Effector memory CD4-positive, alpha-beta T cell (primary cell): ENCODE measurements at regions not wholly inside any gene's neighbourhood (a gene's known extent, or its start where the extent isn't known, plus 50 kb on each side); places are given as distances from the start of the nearest gene placed in this dataset.
"Not testable (repeated sequence)": the region's sequence is repeated elsewhere in the genome, so short reads cannot be mapped to it uniquely, and the experiment has no call there.

Experiments
- DNase-seq, 3 donors: peaks; one replicate each; pipeline ENCODE4 v3.0.0-alpha.2; 2020
- H3K27ac ChIP-seq: 2 replicates; pipeline ENCODE4 v1.7.0; 2013; ENCODE audit warnings: mild to moderate bottlenecking, low read length, moderate library complexity; ENCODE audit not compliant: insufficient read depth, poor library complexity, severe bottlenecking
- H3K27me3 ChIP-seq: replicated peaks from 2 replicates; pipeline ENCODE4 v1.7.0; 2013; ENCODE audit warnings: mild to moderate bottlenecking, low read length; ENCODE audit not compliant: insufficient read depth, control insufficient read depth, poor library complexity, severe bottlenecking
- H3K36me3 ChIP-seq: 2 replicates; pipeline ENCODE4 v1.7.0; 2013; ENCODE audit warnings: mild to moderate bottlenecking, low read length, moderate library complexity; ENCODE audit not compliant: control insufficient read depth, insufficient read depth
- H3K4me1 ChIP-seq: 2 replicates; pipeline ENCODE4 v1.7.0; 2013; ENCODE audit warnings: low read length, mild to moderate bottlenecking; ENCODE audit not compliant: control insufficient read depth, insufficient read depth, poor library complexity, severe bottlenecking
- H3K4me3 ChIP-seq: 2 replicates; pipeline ENCODE4 v1.7.0; 2013; ENCODE audit warnings: low read length, low read depth, mild to moderate bottlenecking; ENCODE audit not compliant: insufficient read depth, poor library complexity, severe bottlenecking
- H3K9me3 ChIP-seq: 2 replicates; pipeline ENCODE4 v1.7.0; 2013; ENCODE audit warnings: mild to moderate bottlenecking, low read length, moderate library complexity; ENCODE audit not compliant: control insufficient read depth

DNA sequence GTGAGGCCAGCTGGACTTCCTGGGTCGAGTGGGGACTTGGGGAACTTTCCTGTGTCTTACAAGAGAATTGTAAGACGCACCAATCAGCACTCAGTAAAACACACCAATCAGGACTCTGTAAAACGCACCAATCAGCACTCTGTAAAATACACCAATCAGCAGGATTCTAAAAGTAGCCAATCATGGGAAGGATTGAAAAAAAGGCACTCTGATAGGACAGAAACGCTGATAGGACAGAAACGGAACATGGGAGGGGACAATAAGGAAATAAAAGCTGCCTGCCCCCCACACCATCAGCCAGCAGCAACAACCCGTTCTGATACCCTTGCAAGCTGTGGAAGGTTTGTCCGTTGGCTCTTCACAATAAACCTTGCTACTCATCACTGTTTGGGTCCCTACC, 73.1 kb upstream of the SGCG start:
- H3K27me3 ChIP-seq = no peaks in the 10 kb centered on the region
- H3K36me3 ChIP-seq = no peaks in the 10 kb centered on the region
- H3K27ac ChIP-seq = no peak overlapping the region
- H3K4me1 ChIP-seq = no peaks in the 10 kb centered on the region
- DNase-seq = no peak
- H3K9me3 ChIP-seq = no peaks in the 10 kb centered on the region
- H3K4me3 ChIP-seq = no peak overlapping the region

DNA sequence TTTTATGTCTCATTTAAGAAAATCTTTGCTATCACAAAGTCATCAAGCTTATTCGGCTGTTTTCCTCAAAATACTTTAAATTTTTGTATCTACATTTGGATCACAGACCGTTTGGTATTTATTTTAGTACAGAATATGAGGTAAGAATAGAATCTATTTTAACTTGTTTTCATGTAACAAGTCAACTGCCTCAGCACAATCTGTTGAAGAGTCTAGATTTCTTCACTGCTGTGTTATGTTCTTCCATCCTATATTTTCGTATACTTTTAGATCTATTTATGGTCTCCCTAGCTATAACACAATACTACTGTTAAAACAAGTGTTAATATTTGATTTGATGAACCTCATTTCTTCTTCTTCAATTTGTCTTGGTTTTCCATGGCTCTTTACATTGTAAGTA, 61.6 kb upstream of the SGCG start:
- H3K27ac ChIP-seq = no peak overlapping the region
- H3K9me3 ChIP-seq = no peaks in the 10 kb centered on the region
- no peak for DNase-seq
- no peaks in the 10 kb centered on the region for H3K27me3 ChIP-seq
- no peaks in the 10 kb centered on the region for H3K36me3 ChIP-seq
- no peak overlapping the region for H3K4me3 ChIP-seq
- H3K4me1 ChIP-seq = no peaks in the 10 kb centered on the region

DNA sequence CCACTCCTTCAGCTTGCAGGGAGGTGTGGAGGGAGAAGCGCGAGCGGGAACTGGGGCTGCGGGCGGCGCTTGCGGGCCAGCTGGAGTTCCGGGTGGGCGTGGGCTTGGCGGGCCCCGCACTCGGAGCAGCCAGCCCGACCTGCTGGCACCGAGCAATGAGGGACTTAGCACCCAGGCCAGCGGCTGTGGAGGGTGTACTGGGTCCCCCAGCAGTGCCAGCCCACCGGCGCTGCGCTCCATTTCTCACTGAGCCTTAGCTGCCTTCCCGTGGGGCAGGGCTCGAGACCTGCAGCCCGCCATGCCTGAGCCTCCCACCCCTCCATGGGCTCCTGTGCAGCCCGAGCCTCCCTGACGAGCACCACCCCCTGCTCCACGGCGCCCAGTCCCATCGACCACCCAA, 53.2 kb upstream of the SGCG start:
- not testable (repeated sequence) for H3K4me3 ChIP-seq, H3K36me3 ChIP-seq, H3K4me1 ChIP-seq, H3K27ac ChIP-seq, H3K27me3 ChIP-seq, DNase-seq, H3K9me3 ChIP-seq

DNA sequence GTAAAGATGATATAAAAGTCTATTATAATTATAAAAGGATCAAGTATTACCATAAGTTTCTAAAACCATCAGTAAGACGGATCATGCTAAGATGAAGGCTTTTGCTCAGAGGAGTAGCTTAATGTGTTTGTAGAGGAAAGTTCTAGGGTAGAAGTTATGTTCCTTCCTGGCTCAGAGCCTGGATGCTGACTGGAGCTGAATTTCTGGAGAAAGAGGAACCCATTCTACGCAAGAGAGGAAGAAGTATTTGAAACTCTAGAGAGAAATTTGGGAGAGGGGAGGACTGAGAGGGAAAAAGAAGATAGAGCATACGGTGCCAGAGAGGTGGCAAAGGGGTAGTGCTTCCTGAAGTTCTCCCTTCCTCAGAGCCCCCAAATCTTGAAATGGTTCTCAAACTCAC, 51.4 kb upstream of the SGCG start:
- H3K27me3 ChIP-seq = no peaks in the 10 kb centered on the region
- H3K9me3 ChIP-seq = no peaks in the 10 kb centered on the region
- DNase-seq = no peak
- H3K4me3 ChIP-seq = no peak overlapping the region
- H3K36me3 ChIP-seq = no peaks in the 10 kb centered on the region
- no peaks in the 10 kb centered on the region for H3K4me1 ChIP-seq
- no peak overlapping the region for H3K27ac ChIP-seq
